ENCODE measurements at regions not wholly inside any gene's neighbourhood (a gene's known extent, or its start where the extent isn't known, plus 50 kb on each side); places are given as distances from the start of the nearest gene placed in this dataset.

DNA sequence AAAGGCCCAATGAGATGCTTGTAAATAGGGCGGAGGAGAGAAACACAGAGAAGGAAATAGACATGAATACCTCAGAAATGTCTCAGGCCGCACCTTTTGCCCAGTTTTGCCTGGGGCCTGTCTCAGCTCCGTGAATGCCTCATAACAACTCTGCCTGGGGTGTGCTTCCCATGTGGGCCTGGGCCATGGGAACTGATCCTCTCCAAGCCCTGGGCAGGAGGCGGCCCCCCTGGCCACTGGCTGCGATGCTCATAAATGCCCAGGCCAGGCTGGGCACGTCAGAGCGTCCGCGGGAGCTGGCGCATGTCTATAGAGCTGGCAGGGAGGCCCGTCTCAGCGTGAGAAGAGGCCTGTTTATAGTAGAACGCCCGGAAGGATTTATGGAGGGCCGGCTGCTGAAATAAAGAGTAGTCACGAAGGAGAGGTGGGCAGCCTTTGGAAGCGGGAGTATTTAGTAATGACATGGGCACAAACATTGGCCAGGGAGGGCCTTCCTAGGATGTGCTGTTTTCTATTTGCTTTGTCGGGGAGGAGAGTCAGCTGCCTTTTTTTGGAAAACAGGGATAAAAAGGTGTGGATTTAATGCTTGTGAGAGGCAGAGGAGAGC is 85.9 kb upstream of the IGF1R start:
- TF ChIP-seq ZFP30 (CRISPR knock-in tag; IDR thresholded peaks at IDR 0.05) (no peak), RARB (CRISPR knock-in tag; IDR thresholded peaks at IDR 0.05) (no peak), SNAI2 (CRISPR knock-in tag; IDR thresholded peaks at IDR 0.05) (no peak), BACH2 (CRISPR knock-in tag; IDR thresholded peaks at IDR 0.05; ENCODE audit: borderline replicate concordance) (no peak), ESRRG (CRISPR knock-in tag; IDR thresholded peaks at IDR 0.05) (no peak), ZFP3 (CRISPR knock-in tag; IDR thresholded peaks at IDR 0.05) (no peak), TOX (CRISPR knock-in tag; IDR thresholded peaks at IDR 0.05; ENCODE audit: borderline replicate concordance) (no peak), ZC3H10 (CRISPR knock-in tag; IDR thresholded peaks at IDR 0.05) (no peak), ZNF565 (CRISPR knock-in tag; conservative IDR thresholded peaks at IDR 0.05; ENCODE audit: low read depth) (no peak), TCF4 (CRISPR knock-in tag; IDR thresholded peaks at IDR 0.05; ENCODE audit: borderline replicate concordance) (no peak), OSR1 (CRISPR knock-in tag; IDR thresholded peaks at IDR 0.05) (no peak)
- TF ChIP-seq, protein P1, sequence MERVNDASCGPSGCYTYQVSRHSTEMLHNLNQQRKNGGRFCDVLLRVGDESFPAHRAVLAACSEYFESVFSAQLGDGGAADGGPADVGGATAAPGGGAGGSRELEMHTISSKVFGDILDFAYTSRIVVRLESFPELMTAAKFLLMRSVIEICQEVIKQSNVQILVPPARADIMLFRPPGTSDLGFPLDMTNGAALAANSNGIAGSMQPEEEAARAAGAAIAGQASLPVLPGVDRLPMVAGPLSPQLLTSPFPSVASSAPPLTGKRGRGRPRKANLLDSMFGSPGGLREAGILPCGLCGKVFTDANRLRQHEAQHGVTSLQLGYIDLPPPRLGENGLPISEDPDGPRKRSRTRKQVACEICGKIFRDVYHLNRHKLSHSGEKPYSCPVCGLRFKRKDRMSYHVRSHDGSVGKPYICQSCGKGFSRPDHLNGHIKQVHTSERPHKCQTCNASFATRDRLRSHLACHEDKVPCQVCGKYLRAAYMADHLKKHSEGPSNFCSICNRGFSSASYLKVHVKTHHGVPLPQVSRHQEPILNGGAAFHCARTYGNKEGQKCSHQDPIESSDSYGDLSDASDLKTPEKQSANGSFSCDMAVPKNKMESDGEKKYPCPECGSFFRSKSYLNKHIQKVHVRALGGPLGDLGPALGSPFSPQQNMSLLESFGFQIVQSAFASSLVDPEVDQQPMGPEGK (CRISPR knock-in tag; IDR thresholded peaks at IDR 0.05; ENCODE audit: borderline replicate concordance), result no peak
- TF ChIP-seq, protein P2, sequence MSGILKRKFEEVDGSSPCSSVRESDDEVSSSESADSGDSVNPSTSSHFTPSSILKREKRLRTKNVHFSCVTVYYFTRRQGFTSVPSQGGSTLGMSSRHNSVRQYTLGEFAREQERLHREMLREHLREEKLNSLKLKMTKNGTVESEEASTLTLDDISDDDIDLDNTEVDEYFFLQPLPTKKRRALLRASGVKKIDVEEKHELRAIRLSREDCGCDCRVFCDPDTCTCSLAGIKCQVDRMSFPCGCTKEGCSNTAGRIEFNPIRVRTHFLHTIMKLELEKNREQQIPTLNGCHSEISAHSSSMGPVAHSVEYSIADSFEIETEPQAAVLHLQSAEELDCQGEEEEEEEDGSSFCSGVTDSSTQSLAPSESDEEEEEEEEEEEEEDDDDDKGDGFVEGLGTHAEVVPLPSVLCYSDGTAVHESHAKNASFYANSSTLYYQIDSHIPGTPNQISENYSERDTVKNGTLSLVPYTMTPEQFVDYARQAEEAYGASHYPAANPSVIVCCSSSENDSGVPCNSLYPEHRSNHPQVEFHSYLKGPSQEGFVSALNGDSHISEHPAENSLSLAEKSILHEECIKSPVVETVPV (CRISPR knock-in tag; IDR thresholded peaks at IDR 0.05), result no peak
- TF ChIP-seq, protein P3, sequence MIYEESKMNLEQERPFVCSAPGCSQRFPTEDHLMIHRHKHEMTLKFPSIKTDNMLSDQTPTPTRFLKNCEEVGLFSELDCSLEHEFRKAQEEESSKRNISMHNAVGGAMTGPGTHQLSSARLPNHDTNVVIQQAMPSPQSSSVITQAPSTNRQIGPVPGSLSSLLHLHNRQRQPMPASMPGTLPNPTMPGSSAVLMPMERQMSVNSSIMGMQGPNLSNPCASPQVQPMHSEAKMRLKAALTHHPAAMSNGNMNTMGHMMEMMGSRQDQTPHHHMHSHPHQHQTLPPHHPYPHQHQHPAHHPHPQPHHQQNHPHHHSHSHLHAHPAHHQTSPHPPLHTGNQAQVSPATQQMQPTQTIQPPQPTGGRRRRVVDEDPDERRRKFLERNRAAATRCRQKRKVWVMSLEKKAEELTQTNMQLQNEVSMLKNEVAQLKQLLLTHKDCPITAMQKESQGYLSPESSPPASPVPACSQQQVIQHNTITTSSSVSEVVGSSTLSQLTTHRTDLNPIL (CRISPR knock-in tag; IDR thresholded peaks at IDR 0.05; ENCODE audit: low read depth), result no peak
- no peak for ATAC-seq

DNA sequence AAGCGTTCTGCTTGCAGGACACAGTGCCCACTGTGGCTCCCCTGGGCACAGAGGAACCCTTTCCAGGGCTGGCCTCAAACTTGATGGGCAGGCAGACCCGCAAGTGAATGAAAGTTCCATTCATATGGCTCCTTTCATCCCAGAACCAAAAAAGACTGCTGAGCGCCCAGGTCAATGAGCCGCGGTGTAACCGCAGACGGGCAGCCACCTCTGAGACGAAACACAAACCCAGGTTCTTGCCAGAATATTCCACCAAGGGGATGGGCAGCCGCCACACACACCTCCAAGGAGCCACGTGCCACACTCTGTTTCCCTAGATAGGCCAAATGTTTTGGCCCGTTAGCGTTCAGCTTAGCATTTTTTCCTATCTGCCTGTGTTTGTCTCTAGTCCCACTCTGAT is 82.8 kb upstream of the IGF1R start:
- TF ChIP-seq SNAI2 (CRISPR knock-in tag; IDR thresholded peaks at IDR 0.05) (no peak), ZC3H10 (CRISPR knock-in tag; IDR thresholded peaks at IDR 0.05) (no peak), ISL1 (CRISPR knock-in tag; IDR thresholded peaks at IDR 0.05) (no peak), ZNF8 (CRISPR knock-in tag; IDR thresholded peaks at IDR 0.05) (no peak), TOX (CRISPR knock-in tag; IDR thresholded peaks at IDR 0.05; ENCODE audit: borderline replicate concordance) (no peak), PPARA (CRISPR knock-in tag; IDR thresholded peaks at IDR 0.05; ENCODE audit: borderline replicate concordance) (no peak), ZNF565 (CRISPR knock-in tag; conservative IDR thresholded peaks at IDR 0.05; ENCODE audit: low read depth) (no peak), ARNTL (CRISPR knock-in tag; IDR thresholded peaks at IDR 0.05; ENCODE audit: borderline replicate concordance, low read depth) (no peak), ESRRG (CRISPR knock-in tag; IDR thresholded peaks at IDR 0.05) (no peak)
- TF ChIP-seq, protein P4, sequence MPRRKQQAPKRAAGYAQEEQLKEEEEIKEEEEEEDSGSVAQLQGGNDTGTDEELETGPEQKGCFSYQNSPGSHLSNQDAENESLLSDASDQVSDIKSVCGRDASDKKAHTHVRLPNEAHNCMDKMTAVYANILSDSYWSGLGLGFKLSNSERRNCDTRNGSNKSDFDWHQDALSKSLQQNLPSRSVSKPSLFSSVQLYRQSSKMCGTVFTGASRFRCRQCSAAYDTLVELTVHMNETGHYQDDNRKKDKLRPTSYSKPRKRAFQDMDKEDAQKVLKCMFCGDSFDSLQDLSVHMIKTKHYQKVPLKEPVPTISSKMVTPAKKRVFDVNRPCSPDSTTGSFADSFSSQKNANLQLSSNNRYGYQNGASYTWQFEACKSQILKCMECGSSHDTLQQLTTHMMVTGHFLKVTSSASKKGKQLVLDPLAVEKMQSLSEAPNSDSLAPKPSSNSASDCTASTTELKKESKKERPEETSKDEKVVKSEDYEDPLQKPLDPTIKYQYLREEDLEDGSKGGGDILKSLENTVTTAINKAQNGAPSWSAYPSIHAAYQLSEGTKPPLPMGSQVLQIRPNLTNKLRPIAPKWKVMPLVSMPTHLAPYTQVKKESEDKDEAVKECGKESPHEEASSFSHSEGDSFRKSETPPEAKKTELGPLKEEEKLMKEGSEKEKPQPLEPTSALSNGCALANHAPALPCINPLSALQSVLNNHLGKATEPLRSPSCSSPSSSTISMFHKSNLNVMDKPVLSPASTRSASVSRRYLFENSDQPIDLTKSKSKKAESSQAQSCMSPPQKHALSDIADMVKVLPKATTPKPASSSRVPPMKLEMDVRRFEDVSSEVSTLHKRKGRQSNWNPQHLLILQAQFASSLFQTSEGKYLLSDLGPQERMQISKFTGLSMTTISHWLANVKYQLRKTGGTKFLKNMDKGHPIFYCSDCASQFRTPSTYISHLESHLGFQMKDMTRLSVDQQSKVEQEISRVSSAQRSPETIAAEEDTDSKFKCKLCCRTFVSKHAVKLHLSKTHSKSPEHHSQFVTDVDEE (CRISPR knock-in tag; IDR thresholded peaks at IDR 0.05), result no peak
- TF ChIP-seq, protein P1 (CRISPR knock-in tag; IDR thresholded peaks at IDR 0.05; ENCODE audit: borderline replicate concordance), result no peak
- TF ChIP-seq, protein P5, sequence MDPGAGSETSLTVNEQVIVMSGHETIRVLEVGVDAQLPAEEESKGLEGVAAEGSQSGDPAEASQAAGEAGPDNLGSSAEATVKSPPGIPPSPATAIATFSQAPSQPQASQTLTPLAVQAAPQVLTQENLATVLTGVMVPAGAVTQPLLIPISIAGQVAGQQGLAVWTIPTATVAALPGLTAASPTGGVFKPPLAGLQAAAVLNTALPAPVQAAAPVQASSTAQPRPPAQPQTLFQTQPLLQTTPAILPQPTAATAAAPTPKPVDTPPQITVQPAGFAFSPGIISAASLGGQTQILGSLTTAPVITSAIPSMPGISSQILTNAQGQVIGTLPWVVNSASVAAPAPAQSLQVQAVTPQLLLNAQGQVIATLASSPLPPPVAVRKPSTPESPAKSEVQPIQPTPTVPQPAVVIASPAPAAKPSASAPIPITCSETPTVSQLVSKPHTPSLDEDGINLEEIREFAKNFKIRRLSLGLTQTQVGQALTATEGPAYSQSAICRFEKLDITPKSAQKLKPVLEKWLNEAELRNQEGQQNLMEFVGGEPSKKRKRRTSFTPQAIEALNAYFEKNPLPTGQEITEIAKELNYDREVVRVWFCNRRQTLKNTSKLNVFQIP (CRISPR knock-in tag; IDR thresholded peaks at IDR 0.05; ENCODE audit: borderline replicate concordance, low read depth), result no peak
- no peak for ATAC-seq
